Neuron (in vitro differentiated cells): ENCODE measurements at regions not wholly inside any gene's neighbourhood (a gene's known extent, or its start where the extent isn't known, plus 50 kb on each side); places are given as distances from the start of the nearest gene placed in this dataset.

Experiments used
- H2AFZ ChIP-seq: one replicate; pipeline ENCODE4 v1.6.1; 2013; ENCODE audit warnings: low read depth, mild to moderate bottlenecking, inconsistent platforms, low read length, moderate library complexity
- H3K27me3 ChIP-seq: one replicate; pipeline ENCODE4 v1.6.1; 2013; ENCODE audit warnings: low read length; ENCODE audit not compliant: insufficient read depth
- H3K36me3 ChIP-seq: one replicate; pipeline ENCODE4 v1.6.1; 2013; ENCODE audit warnings: low read length; ENCODE audit not compliant: insufficient read depth
- H3K4me1 ChIP-seq: one replicate; pipeline ENCODE4 v1.6.1; 2013; ENCODE audit warnings: low read length; ENCODE audit not compliant: insufficient read depth
- H3K4me3 ChIP-seq: 2 replicates; pipeline ENCODE4 v1.5.1; 2013; ENCODE audit warnings: mild to moderate bottlenecking, low read length, moderate library complexity
- H3K9me3 ChIP-seq: one replicate; pipeline ENCODE4 v1.6.1; 2013; ENCODE audit warnings: low read length

DNA sequence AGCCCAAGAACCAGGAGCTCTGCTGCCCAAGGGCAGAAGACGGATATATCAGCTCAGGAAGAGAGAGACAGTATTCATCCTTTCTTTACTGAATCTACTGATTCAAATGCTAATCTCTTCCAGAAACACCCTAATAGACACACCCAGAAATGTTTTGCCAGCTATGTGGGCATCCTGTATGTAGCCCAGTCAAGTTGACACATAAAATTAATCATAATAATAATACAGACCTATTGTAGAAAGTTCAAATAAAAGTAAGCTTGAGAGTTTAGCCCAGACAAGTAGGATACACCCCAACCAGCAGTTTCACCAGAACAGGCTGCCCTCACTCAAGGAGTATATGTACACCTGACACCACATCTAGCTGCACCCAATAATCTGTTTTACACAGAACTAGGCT lies 73.9 kb upstream of the VGLL2 start:
- Histone ChIP-seq H2AFZ (no peak overlapping the region), H3K9me3 (no peaks in the 10 kb centered on the region), H3K4me3 (no peak overlapping the region), H3K27me3 (no peaks in the 10 kb centered on the region), H3K36me3 (no peaks in the 10 kb centered on the region), H3K4me1 (peaks cover 3% of the 10 kb centered on the region)

DNA sequence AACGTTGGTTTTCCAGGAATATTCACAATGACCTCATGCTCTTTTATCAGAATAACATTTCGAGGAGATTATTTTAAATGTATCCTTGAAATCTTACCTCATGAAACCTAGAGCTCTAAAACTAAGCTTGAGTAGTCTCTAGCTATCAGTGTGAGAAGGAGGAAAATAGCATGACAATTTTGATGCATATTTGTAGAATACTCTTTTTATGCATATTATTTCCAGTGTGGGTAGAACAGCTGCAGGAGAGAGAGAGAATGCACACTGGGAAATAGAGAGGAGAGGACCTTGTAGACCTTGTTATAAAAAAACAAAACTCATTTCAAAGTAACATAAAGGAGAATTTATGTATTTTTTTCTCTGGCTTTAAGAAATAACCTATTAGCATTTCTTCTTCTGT lies 71.1 kb upstream of the VGLL2 start:
- H3K4me1 ChIP-seq: peaks cover 3% of the 10 kb centered on the region
- H3K4me3 ChIP-seq: no peak overlapping the region
- no peak overlapping the region for H2AFZ ChIP-seq
- H3K36me3 ChIP-seq: no peaks in the 10 kb centered on the region
- H3K9me3 ChIP-seq: no peaks in the 10 kb centered on the region
- no peaks in the 10 kb centered on the region for H3K27me3 ChIP-seq

- Histone ChIP-seq H3K9me3 (no peaks in the 10 kb centered on the region), H2AFZ (peak overlapping the region; percentile 34), H3K27me3 (no peaks in the 10 kb centered on the region)
Observed at GRCh38 chr6:117194978-117195377, 70.4 kb upstream of the VGLL2 start.

GRCh38 chr6:117195728-117196127 lies 69.6 kb upstream of the VGLL2 start:
- H3K36me3 ChIP-seq: no peaks in the 10 kb centered on the region
- H3K4me1 ChIP-seq: peaks cover 3% of the 10 kb centered on the region
- no peak overlapping the region for H3K4me3 ChIP-seq
- no peaks in the 10 kb centered on the region for H3K9me3 ChIP-seq
- H2AFZ ChIP-seq: no peak overlapping the region
- H3K27me3 ChIP-seq: no peaks in the 10 kb centered on the region

More at GRCh38 chr6:117194978-117195377, 70.4 kb upstream of the VGLL2 start:
- H3K4me3 ChIP-seq: no peak overlapping the region
- peaks cover 3% of the 10 kb centered on the region for H3K4me1 ChIP-seq
- no peaks in the 10 kb centered on the region for H3K36me3 ChIP-seq

- Histone ChIP-seq H3K4me1 (no peaks in the 10 kb centered on the region), H3K4me3 (no peak overlapping the region), H3K27me3 (no peaks in the 10 kb centered on the region), H2AFZ (no peak overlapping the region), H3K9me3 (no peaks in the 10 kb centered on the region), H3K36me3 (no peaks in the 10 kb centered on the region)
Observed at GRCh38 chr6:117200067-117200466, 65.3 kb upstream of the VGLL2 start.

DNA sequence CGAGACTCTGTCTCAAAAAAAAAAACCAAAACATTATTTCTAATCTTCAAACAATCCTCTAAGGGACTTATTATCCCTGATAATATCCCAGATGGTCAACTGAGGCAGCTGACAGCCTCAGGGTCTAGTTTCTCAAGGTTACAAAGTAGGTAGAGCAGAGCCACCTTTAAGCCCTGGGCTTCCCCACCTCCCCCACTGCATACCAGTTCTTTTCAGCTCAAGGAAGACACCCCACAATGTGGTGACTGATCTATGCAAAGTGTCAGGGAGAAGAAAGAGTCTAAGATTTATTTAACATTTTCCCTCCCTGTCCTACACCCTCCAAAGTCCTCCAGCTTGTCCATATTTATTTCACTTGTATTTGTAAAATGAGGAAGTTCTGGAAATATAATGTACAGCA lies 60.5 kb upstream of the VGLL2 start:
- H3K4me1 ChIP-seq: no peaks in the 10 kb centered on the region
- H3K27me3 ChIP-seq: no peaks in the 10 kb centered on the region
- no peak overlapping the region for H3K4me3 ChIP-seq
- H3K9me3 ChIP-seq: no peaks in the 10 kb centered on the region
- no peak overlapping the region for H2AFZ ChIP-seq
- H3K36me3 ChIP-seq: no peaks in the 10 kb centered on the region

GRCh38 chr6:117205876-117206275 lies 59.5 kb upstream of the VGLL2 start:
- no peak overlapping the region for H2AFZ ChIP-seq
- H3K36me3 ChIP-seq: no peaks in the 10 kb centered on the region
- no peaks in the 10 kb centered on the region for H3K4me1 ChIP-seq
- no peaks in the 10 kb centered on the region for H3K9me3 ChIP-seq
- no peak overlapping the region for H3K4me3 ChIP-seq
- no peaks in the 10 kb centered on the region for H3K27me3 ChIP-seq

DNA sequence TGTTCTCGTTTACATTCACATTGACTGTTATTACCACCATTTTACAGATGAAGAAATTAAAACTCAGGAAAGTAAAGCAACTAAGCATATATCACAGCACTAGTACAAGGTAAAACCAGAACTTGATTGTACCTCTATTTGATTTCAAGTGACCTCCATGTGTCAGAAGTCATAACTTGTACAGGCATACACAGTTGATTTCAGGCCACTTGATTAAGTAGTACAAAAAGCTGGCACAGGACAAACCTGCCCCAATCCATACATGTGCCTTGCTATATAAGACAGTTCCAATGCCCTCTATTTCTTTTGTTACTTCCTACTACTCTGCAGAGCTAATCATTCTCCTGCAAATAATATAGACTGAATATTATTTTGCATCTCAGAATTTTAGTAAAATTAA lies 58.8 kb upstream of the VGLL2 start:
- Histone ChIP-seq H3K4me1 (no peaks in the 10 kb centered on the region), H3K36me3 (no peaks in the 10 kb centered on the region), H2AFZ (no peak overlapping the region), H3K4me3 (no peak overlapping the region), H3K27me3 (no peaks in the 10 kb centered on the region), H3K9me3 (no peaks in the 10 kb centered on the region)

DNA sequence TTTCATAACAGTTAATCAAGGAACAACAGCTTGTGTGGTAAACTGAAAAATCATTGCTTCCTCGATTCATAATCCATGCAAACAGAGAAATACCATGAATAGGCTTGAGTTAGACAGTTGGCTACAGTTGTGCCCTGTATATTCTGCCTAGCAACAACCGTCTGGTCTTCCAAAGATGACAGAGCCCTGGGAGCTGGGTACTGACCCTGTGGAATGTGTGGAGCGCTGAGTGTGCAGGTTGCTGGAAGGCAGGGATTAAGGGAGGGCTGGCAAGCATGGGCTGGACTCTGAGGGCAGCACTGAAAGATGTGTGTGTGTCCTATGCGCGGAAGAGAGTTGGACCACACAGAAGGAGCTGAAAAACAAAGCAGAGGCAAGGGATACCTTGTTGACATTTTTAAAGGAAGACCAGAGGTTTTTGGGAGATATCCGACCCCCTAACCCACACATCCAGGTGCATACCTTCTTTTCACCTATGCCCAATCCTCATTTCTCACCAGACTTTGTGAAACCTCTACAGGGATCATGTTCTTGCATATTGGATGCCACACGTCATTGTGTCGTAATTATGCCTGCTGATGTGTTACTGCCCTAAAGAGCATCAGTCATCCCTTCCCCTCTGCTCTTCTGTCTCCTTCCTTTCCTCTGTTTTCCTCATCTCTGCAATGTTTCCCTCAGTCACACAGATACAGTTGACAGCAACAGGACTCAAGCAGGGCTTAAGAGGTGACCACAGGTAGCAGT lies 58.2 kb upstream of the VGLL2 start:
- no peak overlapping the region for H2AFZ ChIP-seq
- H3K4me3 ChIP-seq: no peak overlapping the region
- H3K36me3 ChIP-seq: no peaks in the 10 kb centered on the region
- H3K9me3 ChIP-seq: no peaks in the 10 kb centered on the region
- no peaks in the 10 kb centered on the region for H3K27me3 ChIP-seq
- H3K4me1 ChIP-seq: no peaks in the 10 kb centered on the region

DNA sequence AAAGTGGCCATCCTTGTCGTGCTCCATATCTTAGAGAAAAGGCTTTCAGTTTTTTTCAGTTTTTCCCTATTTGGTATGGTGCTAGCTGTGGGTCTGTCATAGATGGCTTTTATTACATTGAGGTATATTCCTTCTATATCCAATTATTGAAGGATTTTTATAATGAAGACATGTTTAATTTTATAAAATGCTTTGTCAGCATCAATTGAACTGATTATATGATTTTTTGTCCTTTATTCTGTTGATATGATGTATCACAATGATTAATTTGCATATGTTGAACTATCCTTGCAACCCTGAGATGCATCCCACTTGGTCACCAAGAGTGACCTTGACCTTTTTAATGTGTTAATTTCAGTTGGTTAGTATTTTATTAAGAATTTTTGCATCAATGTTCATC lies 55.1 kb upstream of the VGLL2 start:
- H3K4me1 ChIP-seq: no peaks in the 10 kb centered on the region
- H3K4me3 ChIP-seq: no peak overlapping the region
- H3K36me3 ChIP-seq: no peaks in the 10 kb centered on the region
- H2AFZ ChIP-seq: no peak overlapping the region
- no peaks in the 10 kb centered on the region for H3K27me3 ChIP-seq
- H3K9me3 ChIP-seq: no peaks in the 10 kb centered on the region

GRCh38 chr6:117215353-117216090 lies 49.8 kb upstream of the VGLL2 start:
- Histone ChIP-seq H3K27me3 (no peaks in the 10 kb centered on the region), H3K4me1 (no peaks in the 10 kb centered on the region), H3K9me3 (no peaks in the 10 kb centered on the region), H3K4me3 (no peak overlapping the region), H3K36me3 (no peaks in the 10 kb centered on the region), H2AFZ (no peak overlapping the region)
